Panc1 (cell line): ENCODE measurements at regions not wholly inside any gene's neighbourhood (a gene's known extent, or its start where the extent isn't known, plus 50 kb on each side); places are given as distances from the start of the nearest gene placed in this dataset.

ENCODE experiments used
- POLR2AphosphoS5 ChIP-seq: IDR thresholded peaks from 2 replicates; pipeline ENCODE4 v1.6.1; 2012; ENCODE audit warnings: mild to moderate bottlenecking, low read depth, low read length, moderate library complexity
- TF ChIP-seq, protein P1 (sequence below): fragments of 450-650 bp; IDR thresholded peaks from 2 replicates; pipeline ENCODE4 v1.5.1; 2017; ENCODE audit warnings: mild to moderate bottlenecking
- TF ChIP-seq, protein P2 (sequence below), 2 experiments: IDR thresholded peaks; 2 replicates each; pipeline ENCODE4 v1.6.1; 2011 to 2012; ENCODE audit warnings: low read depth in 2 of 2, control low read depth in 1 of 2, low read length in 1 of 2, mild to moderate bottlenecking in 1 of 2, moderate library complexity in 1 of 2; ENCODE audit not compliant: insufficient read depth in 1 of 2

DNA sequence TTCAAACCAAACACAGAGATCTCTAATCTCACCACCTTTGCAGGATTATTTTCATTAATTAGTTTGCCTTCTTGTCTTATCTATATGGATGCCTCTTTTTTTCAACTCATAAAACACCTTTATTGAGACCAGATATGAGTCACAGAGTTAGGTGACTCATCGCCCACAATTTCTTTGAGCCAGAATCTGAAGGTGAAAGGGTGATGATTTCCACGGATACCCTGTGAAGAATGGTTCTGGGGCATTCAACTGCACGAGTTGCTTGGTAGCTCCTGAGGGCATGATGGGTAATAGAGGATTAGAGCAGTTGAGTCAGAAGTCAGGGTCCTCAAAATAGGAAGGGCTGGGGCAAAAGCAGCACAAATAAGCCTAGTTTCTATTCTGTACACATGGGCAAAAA is 128.2 kb downstream of the TBX19 start:
- no peak for TF ChIP-seq POLR2AphosphoS5
- TF ChIP-seq, protein P1, sequence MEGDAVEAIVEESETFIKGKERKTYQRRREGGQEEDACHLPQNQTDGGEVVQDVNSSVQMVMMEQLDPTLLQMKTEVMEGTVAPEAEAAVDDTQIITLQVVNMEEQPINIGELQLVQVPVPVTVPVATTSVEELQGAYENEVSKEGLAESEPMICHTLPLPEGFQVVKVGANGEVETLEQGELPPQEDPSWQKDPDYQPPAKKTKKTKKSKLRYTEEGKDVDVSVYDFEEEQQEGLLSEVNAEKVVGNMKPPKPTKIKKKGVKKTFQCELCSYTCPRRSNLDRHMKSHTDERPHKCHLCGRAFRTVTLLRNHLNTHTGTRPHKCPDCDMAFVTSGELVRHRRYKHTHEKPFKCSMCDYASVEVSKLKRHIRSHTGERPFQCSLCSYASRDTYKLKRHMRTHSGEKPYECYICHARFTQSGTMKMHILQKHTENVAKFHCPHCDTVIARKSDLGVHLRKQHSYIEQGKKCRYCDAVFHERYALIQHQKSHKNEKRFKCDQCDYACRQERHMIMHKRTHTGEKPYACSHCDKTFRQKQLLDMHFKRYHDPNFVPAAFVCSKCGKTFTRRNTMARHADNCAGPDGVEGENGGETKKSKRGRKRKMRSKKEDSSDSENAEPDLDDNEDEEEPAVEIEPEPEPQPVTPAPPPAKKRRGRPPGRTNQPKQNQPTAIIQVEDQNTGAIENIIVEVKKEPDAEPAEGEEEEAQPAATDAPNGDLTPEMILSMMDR = no peak
- TF ChIP-seq, protein P2, sequence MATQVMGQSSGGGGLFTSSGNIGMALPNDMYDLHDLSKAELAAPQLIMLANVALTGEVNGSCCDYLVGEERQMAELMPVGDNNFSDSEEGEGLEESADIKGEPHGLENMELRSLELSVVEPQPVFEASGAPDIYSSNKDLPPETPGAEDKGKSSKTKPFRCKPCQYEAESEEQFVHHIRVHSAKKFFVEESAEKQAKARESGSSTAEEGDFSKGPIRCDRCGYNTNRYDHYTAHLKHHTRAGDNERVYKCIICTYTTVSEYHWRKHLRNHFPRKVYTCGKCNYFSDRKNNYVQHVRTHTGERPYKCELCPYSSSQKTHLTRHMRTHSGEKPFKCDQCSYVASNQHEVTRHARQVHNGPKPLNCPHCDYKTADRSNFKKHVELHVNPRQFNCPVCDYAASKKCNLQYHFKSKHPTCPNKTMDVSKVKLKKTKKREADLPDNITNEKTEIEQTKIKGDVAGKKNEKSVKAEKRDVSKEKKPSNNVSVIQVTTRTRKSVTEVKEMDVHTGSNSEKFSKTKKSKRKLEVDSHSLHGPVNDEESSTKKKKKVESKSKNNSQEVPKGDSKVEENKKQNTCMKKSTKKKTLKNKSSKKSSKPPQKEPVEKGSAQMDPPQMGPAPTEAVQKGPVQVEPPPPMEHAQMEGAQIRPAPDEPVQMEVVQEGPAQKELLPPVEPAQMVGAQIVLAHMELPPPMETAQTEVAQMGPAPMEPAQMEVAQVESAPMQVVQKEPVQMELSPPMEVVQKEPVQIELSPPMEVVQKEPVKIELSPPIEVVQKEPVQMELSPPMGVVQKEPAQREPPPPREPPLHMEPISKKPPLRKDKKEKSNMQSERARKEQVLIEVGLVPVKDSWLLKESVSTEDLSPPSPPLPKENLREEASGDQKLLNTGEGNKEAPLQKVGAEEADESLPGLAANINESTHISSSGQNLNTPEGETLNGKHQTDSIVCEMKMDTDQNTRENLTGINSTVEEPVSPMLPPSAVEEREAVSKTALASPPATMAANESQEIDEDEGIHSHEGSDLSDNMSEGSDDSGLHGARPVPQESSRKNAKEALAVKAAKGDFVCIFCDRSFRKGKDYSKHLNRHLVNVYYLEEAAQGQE (IDR thresholded peaks at IDR 0.05; ENCODE audit: insufficient read depth in 1 of 2, low read depth in 2 of 2, low read length in 1 of 2) = no peak
